GM23338 (cell line): ENCODE measurements at regions not wholly inside any gene's neighbourhood (a gene's known extent, or its start where the extent isn't known, plus 50 kb on each side); places are given as distances from the start of the nearest gene placed in this dataset.

Experiments
- ATAC-seq: fragments of 200-7000 bp; cut with Tn5 transposase; 3 replicates; pipeline ENCODE4 v1.9.1; 2020
- DNase-seq: peaks from one replicate; pipeline ENCODE4 v3.0.0-alpha.2; 2015; ENCODE audit warnings: low spot score
- H2AFZ ChIP-seq: fragments of 200-600 bp; sonication (generic); 2 replicates; pipeline ENCODE4 v1.8.0; 2016; ENCODE audit warnings: antibody characterized with exemption, mild to moderate bottlenecking, moderate library complexity
- H3F3A ChIP-seq: fragments of 200-600 bp; sonication (generic); replicated peaks from 2 replicates; pipeline ENCODE4 v1.8.0; 2017; ENCODE audit warnings: antibody characterized with exemption, mixed run types, low read depth
- H3K27ac ChIP-seq: fragments of 200-600 bp; sonication (generic); 2 replicates; pipeline ENCODE4 v1.6.1; 2016; ENCODE audit warnings: low read depth
- H3K27me3 ChIP-seq: fragments of 200-600 bp; sonication (generic); 2 replicates; pipeline ENCODE4 v1.8.0; 2016; ENCODE audit warnings: mild to moderate bottlenecking, mixed run types, moderate library complexity; ENCODE audit not compliant: insufficient read depth
- H3K36me3 ChIP-seq: fragments of 200-600 bp; sonication (generic); 2 replicates; pipeline ENCODE4 v1.8.0; 2016; ENCODE audit warnings: mild to moderate bottlenecking; ENCODE audit not compliant: insufficient read depth
- H3K4me1 ChIP-seq: fragments of 200-600 bp; sonication (generic); 2 replicates; pipeline ENCODE4 v1.8.0; 2016; ENCODE audit warnings: mild to moderate bottlenecking, moderate library complexity; ENCODE audit not compliant: insufficient read depth
- H3K4me2 ChIP-seq: fragments of 200-600 bp; sonication (generic); 2 replicates; pipeline ENCODE4 v1.7.1; 2017; ENCODE audit warnings: mixed run types
- H3K4me3 ChIP-seq: fragments of 200-600 bp; sonication (generic); 2 replicates; pipeline ENCODE4 v1.6.1; 2016; ENCODE audit warnings: mixed run types
- H3K79me2 ChIP-seq: fragments of 200-600 bp; sonication (generic); replicated peaks from 2 replicates; pipeline ENCODE4 v1.8.0; 2017; ENCODE audit warnings: mild to moderate bottlenecking; ENCODE audit not compliant: insufficient read depth
- H3K9me2 ChIP-seq: fragments of 200-600 bp; sonication (generic); 2 replicates; pipeline ENCODE4 v1.8.0; 2017; ENCODE audit not compliant: insufficient read depth
- H4K20me1 ChIP-seq: fragments of 200-600 bp; sonication (generic); replicated peaks from 2 replicates; pipeline ENCODE4 v1.8.0; 2017; ENCODE audit warnings: mild to moderate bottlenecking; ENCODE audit not compliant: insufficient read depth
- H3K27ac Mint-ChIP-seq: 2 replicates; pipeline ENCODE4 v1.8.0; 2020; ENCODE audit warnings: inconsistent platforms, mild to moderate bottlenecking, moderate library complexity, mixed read lengths
- H3K27me3 Mint-ChIP-seq: 3 replicates; pipeline ENCODE4 v1.8.0; 2022; ENCODE audit warnings: low read depth, mild to moderate bottlenecking, moderate library complexity, mixed read lengths, inconsistent platforms; ENCODE audit not compliant: insufficient read depth, poor library complexity
- H3K36me3 Mint-ChIP-seq: 3 replicates; pipeline ENCODE4 v1.8.0; 2021; ENCODE audit warnings: low read depth, mild to moderate bottlenecking, inconsistent platforms, moderate library complexity, mixed read lengths
- H3K4me1 Mint-ChIP-seq: 3 replicates; pipeline ENCODE4 v1.8.0; 2020; ENCODE audit warnings: mild to moderate bottlenecking, inconsistent platforms, mixed read lengths
- H3K4me3 Mint-ChIP-seq: 3 replicates; pipeline ENCODE4 v1.8.0; 2021; ENCODE audit warnings: moderate library complexity, mild to moderate bottlenecking, inconsistent platforms, mixed read lengths
- H3K9me3 Mint-ChIP-seq: 3 replicates; pipeline ENCODE4 v1.8.0; 2020; ENCODE audit warnings: moderate library complexity, mild to moderate bottlenecking, inconsistent platforms, mixed read lengths
- CREB1 ChIP-seq: fragments of 250-450 bp; sonication (Bioruptor Pico); IDR thresholded peaks from 2 replicates; pipeline ENCODE4 v1.5.0; 2020; ENCODE audit warnings: low read depth, mild to moderate bottlenecking, moderate library complexity
- EZH2 ChIP-seq: fragments of 200-600 bp; sonication (generic); IDR thresholded peaks from one replicate; pipeline ENCODE4 v1.8.0; 2017; ENCODE audit warnings: antibody characterized with exemption, mild to moderate bottlenecking, low read depth; ENCODE audit not compliant: unreplicated experiment
- EZH2phosphoT487 ChIP-seq: fragments of 200-600 bp; sonication (generic); IDR thresholded peaks from one replicate; pipeline ENCODE4 v1.8.1; 2018; ENCODE audit warnings: antibody characterized with exemption; ENCODE audit not compliant: unreplicated experiment
- NANOG ChIP-seq: IDR thresholded peaks from 2 replicates; pipeline ENCODE4 v1.6.1; 2016; ENCODE audit warnings: antibody characterized with exemption, borderline replicate concordance
- TF ChIP-seq, protein P1 (sequence below), 2 experiments: fragments of 200-600 bp in 1 of 2; sonication (generic) in 1 of 2; conservative IDR thresholded peaks; 2 replicates each; pipeline versions ENCODE4 v1.5.1 to v1.6.1; 2016 to 2017; ENCODE audit warnings: antibody characterized with exemption in 2 of 2, low read depth in 2 of 2, mild to moderate bottlenecking in 2 of 2, moderate library complexity in 1 of 2
- TF ChIP-seq, protein P2 (sequence below): IDR thresholded peaks from 2 replicates; pipeline ENCODE4 v1.6.1; 2016; ENCODE audit warnings: antibody characterized with exemption
- TF ChIP-seq, protein P3 (sequence below): IDR thresholded peaks from one replicate; pipeline ENCODE4 v1.6.1; 2018; ENCODE audit warnings: antibody characterized with exemption; ENCODE audit not compliant: unreplicated experiment

DNA sequence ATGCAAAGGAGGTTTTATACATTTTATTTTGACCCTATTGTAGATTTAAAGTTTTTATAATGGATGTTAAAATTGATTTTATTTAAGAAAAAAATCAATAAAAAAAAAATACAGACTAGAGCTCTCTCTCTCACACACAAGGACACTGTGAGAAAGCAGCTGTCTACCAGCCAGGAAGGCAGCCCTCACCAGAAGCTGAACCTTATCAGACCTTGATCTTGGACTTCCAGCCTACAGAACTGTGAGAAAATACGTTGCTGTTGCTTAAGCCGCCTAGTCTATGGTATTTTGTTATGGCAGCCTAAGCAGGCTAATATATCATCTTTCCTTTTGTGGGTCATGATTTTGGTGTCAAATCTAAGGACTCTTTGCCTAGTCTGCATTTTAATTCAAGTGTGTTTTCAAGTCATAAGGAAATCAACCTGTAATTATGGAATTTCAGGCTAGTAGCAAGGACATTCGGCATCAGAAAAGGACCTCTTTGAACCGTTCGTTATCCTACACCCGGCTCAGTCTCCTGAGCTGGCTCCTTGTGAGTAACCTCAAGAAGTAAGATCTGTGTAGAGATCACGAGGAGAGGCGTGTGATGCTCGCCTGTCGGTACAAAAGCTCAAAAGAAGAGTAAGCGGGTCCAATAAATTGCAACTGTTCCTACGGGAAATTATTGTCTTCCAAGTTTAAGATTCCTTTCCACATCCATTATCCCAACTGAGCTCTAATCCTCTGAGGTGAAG is 98.2 kb downstream of the PDCL3 start:
- Mint-ChIP-seq H3K9me3 (no peaks in the 10 kb centered on the region; the same call in 1 of the 3 replicates), H3K4me3 (no peak overlapping the region), H3K36me3 (no peaks in the 10 kb centered on the region), H3K4me1 (no peaks in the 10 kb centered on the region), H3K27ac (no peak overlapping the region), H3K27me3 (no peaks in the 10 kb centered on the region)
- H3F3A ChIP-seq, result no peaks in the 10 kb centered on the region
- DNase-seq (no peak), ATAC-seq (no peak)
- no peak overlapping the region for H3K27ac ChIP-seq
- H4K20me1 ChIP-seq, result no peaks in the 10 kb centered on the region
- H3K4me3 ChIP-seq, result no peak overlapping the region
- H3K79me2 ChIP-seq, result no peaks in the 10 kb centered on the region
- TF ChIP-seq EZH2phosphoT487, result no peak
- no peak for TF ChIP-seq CREB1 (CRISPR knock-in tag)
- no peak for TF ChIP-seq NANOG
- TF ChIP-seq, protein P1, sequence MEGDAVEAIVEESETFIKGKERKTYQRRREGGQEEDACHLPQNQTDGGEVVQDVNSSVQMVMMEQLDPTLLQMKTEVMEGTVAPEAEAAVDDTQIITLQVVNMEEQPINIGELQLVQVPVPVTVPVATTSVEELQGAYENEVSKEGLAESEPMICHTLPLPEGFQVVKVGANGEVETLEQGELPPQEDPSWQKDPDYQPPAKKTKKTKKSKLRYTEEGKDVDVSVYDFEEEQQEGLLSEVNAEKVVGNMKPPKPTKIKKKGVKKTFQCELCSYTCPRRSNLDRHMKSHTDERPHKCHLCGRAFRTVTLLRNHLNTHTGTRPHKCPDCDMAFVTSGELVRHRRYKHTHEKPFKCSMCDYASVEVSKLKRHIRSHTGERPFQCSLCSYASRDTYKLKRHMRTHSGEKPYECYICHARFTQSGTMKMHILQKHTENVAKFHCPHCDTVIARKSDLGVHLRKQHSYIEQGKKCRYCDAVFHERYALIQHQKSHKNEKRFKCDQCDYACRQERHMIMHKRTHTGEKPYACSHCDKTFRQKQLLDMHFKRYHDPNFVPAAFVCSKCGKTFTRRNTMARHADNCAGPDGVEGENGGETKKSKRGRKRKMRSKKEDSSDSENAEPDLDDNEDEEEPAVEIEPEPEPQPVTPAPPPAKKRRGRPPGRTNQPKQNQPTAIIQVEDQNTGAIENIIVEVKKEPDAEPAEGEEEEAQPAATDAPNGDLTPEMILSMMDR (conservative IDR thresholded peaks at IDR 0.05; ENCODE audit: low read depth in 2 of 2), result no peak
- no peak overlapping the region for H2AFZ ChIP-seq
- H3K9me2 ChIP-seq, result peaks cover 6% of the 10 kb centered on the region; the same call in 1 of the 2 replicates
- no peak overlapping the region for H3K4me2 ChIP-seq
- no peaks in the 10 kb centered on the region for H3K36me3 ChIP-seq
- no peaks in the 10 kb centered on the region for H3K27me3 ChIP-seq
- H3K4me1 ChIP-seq, result no peaks in the 10 kb centered on the region

DNA sequence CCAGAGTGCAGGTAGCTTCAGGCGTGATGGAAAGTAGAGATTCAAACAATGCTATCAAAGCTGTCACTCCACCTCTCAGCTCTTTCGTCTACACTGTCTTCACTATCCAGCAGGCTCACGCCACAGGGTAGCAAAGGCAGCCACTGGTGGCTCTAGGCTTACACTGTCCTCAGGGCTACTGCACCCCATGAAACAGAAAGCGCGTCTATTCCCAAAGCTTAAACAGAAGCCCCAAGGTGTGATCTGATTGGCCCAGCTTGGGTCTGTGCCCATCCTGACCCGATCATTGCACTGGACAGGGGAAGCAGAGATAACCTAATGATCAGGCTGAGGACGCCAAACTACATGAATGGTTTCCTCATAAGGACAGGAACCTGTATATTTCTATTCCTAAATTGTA is 100.1 kb downstream of the PDCL3 start:
- Histone ChIP-seq H3K4me1 (no peaks in the 10 kb centered on the region), H4K20me1 (no peaks in the 10 kb centered on the region), H3K4me3 (no peak overlapping the region), H3K4me2 (no peak overlapping the region), H3K79me2 (no peaks in the 10 kb centered on the region), H3K36me3 (no peaks in the 10 kb centered on the region), H3K27me3 (no peaks in the 10 kb centered on the region), H3F3A (no peaks in the 10 kb centered on the region), H3K27ac (no peak overlapping the region), H3K9me2 (peaks cover 6% of the 10 kb centered on the region; the same call in 1 of the 2 replicates), H2AFZ (no peak overlapping the region)
- no peaks in the 10 kb centered on the region for H3K36me3 Mint-ChIP-seq
- H3K27me3 Mint-ChIP-seq, result no peaks in the 10 kb centered on the region
- no peak overlapping the region for H3K4me3 Mint-ChIP-seq
- ATAC-seq, result no peak
- H3K4me1 Mint-ChIP-seq, result no peaks in the 10 kb centered on the region
- no peak for DNase-seq
- TF ChIP-seq, protein P2, sequence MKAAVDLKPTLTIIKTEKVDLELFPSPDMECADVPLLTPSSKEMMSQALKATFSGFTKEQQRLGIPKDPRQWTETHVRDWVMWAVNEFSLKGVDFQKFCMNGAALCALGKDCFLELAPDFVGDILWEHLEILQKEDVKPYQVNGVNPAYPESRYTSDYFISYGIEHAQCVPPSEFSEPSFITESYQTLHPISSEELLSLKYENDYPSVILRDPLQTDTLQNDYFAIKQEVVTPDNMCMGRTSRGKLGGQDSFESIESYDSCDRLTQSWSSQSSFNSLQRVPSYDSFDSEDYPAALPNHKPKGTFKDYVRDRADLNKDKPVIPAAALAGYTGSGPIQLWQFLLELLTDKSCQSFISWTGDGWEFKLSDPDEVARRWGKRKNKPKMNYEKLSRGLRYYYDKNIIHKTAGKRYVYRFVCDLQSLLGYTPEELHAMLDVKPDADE, result no peak
- no peak for TF ChIP-seq EZH2
- TF ChIP-seq, protein P3, sequence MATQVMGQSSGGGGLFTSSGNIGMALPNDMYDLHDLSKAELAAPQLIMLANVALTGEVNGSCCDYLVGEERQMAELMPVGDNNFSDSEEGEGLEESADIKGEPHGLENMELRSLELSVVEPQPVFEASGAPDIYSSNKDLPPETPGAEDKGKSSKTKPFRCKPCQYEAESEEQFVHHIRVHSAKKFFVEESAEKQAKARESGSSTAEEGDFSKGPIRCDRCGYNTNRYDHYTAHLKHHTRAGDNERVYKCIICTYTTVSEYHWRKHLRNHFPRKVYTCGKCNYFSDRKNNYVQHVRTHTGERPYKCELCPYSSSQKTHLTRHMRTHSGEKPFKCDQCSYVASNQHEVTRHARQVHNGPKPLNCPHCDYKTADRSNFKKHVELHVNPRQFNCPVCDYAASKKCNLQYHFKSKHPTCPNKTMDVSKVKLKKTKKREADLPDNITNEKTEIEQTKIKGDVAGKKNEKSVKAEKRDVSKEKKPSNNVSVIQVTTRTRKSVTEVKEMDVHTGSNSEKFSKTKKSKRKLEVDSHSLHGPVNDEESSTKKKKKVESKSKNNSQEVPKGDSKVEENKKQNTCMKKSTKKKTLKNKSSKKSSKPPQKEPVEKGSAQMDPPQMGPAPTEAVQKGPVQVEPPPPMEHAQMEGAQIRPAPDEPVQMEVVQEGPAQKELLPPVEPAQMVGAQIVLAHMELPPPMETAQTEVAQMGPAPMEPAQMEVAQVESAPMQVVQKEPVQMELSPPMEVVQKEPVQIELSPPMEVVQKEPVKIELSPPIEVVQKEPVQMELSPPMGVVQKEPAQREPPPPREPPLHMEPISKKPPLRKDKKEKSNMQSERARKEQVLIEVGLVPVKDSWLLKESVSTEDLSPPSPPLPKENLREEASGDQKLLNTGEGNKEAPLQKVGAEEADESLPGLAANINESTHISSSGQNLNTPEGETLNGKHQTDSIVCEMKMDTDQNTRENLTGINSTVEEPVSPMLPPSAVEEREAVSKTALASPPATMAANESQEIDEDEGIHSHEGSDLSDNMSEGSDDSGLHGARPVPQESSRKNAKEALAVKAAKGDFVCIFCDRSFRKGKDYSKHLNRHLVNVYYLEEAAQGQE, result no peak
- no peaks in the 10 kb centered on the region; the same call in 1 of the 3 replicates for H3K9me3 Mint-ChIP-seq
- H3K27ac Mint-ChIP-seq, result no peak overlapping the region
